ENCODE measurements at regions not wholly inside any gene's neighbourhood (a gene's known extent, or its start where the extent isn't known, plus 50 kb on each side); places are given as distances from the start of the nearest gene placed in this dataset.

DNA sequence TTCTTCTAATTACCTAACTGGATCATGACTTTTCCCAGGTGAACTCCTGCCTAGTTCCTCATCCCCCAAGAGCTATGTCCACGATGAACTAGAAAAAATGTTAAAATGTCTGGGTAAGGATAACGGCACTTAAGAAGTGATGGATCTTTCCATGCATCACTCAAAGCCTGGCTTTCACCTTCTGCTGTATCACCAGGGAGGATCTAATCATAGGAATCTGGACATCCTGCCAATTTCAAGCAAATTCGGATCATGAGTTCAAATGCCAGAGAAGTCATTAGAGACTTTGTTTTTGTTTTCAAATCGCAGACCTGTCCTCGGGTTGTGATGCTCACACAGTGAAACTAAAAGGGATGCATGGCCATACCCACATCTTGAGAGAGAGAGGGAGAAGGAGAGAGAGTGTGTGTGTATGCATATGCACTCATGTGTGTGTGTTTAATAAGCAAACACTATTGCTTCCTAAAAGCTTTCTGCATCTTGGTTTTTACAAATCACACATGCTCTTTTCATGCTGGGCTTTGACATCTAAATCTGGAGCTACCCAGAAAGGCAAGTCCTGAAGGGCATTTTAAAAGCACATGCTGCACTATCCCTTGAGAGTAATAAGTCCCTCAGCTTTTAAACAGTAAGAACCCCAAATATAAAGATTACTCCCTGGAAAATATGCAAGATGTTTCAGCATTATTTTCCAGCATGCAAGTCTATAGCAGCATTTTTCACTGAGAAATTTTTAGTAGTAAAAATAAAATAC is 524.6 kb upstream of the NOX3 start:
- no peak for DNase-seq (ENCODE audit: low read depth in 3 of 3, low spot score in 2 of 3)

DNA sequence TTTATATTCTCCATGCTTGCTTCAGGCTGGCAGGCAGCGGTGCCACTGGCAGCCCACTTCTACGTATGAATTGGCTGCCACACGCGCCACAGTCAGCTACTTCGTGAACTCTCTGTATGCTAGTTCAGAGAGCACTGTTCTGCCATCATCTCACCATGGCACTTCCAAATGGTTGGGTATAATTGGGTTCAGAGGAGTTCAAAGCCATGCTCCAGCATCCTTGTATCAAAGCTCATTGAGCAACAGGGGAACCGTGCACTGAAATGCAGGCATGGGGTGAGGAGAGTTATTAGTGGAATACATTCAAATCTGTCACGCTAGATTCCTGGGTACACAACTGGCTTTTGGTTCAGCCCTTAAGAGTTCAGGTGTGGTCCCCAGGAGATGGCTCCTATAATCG is 519.9 kb upstream of the NOX3 start:
- no peak for DNase-seq (ENCODE audit: low read depth in 3 of 3, low spot score in 2 of 3)

GRCh38 chr6:155974811-155975323 is 519.2 kb upstream of the NOX3 start:
- peak; percentile 41 to 60 (median 44) for DNase-seq (ENCODE audit: low read depth in 3 of 3, low spot score in 2 of 3)

- no peak for DNase-seq (ENCODE audit: low read depth in 3 of 3, low spot score in 2 of 3)
Observed at GRCh38 chr6:155974359-155974758, 518.7 kb upstream of the NOX3 start.

DNA sequence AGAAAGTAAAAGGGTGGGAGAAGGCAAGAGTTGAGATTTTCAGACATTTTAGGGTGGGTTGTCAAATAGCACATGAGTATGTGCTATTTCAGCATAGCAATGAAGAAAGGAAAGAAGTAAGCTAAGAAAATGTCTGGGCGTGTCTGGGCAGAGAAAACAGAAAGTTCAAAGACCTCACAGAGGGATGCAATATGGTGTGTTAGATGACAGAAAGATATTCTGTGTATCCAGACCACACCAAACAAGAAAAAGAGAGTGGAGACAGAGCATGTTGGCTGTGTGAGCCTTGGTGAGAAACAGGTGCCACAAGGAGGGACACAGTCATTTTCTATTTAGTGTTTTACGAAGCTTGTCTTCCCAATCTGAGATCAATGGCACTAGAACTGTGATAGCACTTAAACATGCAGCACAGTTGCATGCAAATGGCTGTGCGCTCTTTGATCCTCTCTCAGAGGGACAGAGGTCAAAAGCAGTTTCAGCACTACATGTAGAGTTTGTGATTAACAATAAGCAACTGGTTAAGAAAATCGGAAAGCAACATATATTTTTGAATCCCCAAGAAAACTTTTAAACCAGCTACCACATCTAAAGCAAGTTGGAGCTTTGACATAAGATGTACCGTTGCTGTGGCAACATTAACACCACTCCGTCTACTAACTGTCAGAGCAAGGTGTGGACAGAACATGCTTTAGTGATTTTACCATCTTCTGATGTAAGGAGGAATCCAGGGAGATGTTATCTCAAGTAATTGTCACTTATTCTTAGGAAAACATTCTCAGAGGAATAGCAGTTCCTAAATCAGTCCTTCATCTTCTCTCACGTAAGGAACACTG is 515.5 kb upstream of the NOX3 start:
- no peak for DNase-seq (ENCODE audit: low read depth in 3 of 3, low spot score in 2 of 3)

DNA sequence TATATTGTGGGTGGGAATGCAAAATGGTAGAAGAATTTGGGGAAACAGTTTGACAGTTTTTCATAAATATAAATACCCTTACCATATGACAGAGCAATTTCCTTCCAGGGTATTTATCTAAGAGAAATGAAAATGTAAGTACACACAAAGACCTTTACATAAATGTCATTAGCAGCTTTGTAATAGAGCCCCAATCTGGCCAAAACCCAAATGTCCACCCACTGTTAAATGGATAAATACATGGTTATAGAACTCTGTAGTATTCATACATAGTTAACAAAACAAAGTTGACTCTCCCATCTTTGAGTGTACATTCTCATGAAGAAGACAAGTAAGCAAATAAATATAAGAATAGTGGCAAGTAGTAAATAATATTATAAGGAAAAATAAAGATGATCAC is 514.8 kb upstream of the NOX3 start:
- no peak for DNase-seq (ENCODE audit: low read depth in 3 of 3, low spot score in 2 of 3)

DNA sequence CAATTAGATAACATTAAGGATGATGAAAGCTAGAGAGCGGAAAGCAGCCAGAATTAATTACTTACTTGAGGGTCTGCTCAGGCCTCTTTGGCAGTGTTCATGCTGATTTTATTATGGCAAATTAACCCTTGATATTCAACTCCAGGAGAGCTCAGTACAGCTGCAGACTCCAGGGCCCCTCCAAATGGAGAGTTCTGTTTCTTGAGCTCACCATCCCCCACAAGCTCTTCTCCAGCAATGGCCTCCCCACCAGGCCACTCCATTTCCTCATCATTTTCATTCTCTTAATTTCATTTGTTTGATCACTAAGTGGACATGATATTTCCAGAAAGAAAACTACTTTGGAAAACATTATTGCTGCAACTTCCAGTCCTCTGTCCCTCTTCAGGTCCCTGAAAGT is 513.3 kb upstream of the NOX3 start:
- DNase-seq (ENCODE audit: low read depth in 3 of 3, low spot score in 2 of 3): no peak

DNA sequence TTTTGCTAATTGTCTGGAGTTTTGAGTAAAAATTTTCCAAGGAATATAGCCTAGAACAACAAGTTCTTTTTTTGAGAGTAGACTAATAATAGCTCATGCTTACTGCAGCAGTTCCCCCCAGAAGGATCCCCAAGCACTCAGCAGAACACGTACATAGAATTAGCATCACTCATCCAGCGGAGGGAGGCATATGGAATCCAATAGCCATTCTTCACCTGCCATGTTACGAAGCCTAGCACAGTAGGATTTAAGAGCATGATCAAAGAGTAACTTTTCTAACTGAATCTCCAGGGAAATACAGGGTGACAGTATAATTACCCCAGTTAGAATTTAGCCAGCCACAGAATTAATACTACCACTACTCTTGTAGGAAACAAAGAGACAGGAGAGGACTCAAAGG is 511.7 kb upstream of the NOX3 start:
- no peak for DNase-seq (ENCODE audit: low read depth in 3 of 3, low spot score in 2 of 3)

DNA sequence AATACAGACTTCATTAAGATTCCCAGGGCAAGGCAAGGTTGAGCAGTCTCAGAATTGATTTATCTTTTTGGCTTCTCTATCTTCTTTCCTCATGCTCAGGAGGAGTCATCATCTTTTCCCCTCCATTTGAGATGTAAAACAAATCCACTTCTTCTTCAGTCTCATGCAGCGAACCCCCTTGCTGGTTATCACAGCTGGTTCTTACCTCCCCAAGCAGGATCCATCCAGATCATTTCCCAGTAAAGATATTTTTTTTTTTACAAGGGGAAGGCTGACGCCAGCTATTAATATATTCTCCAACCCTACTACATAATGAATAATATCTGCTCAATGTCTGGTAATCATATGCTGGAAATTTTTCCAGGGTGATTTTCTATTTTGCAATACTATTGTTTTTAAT is 508.9 kb upstream of the NOX3 start:
- no peak for DNase-seq (ENCODE audit: low read depth in 3 of 3, low spot score in 2 of 3)

GRCh38 chr6:155962276-155962675 is 506.6 kb upstream of the NOX3 start:
- DNase-seq (ENCODE audit: low read depth in 3 of 3, low spot score in 2 of 3): no peak

GRCh38 chr6:155959898-155960495 is 504.4 kb upstream of the NOX3 start:
- no peak for DNase-seq (ENCODE audit: low read depth in 3 of 3, low spot score in 2 of 3)

DNA sequence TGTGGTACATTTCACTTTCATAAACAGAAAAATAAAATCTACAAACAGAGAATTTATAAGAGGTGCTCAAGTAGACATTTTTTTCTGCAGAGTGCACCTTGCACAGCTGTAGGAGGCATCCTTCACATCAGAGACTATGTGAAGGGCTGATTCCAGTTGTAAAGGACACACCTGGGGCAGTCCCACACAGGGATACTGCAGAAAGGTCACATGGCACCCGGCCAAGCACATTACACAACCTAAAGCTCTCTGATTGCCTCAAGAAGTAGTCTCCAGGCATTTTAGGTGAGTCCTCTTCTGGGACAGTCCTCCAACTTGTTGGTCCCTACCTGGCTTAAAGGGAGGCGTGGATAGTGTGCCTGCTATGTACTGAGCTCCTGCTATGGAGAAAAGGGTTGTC is 502.9 kb upstream of the NOX3 start:
- no peak for DNase-seq (ENCODE audit: low read depth in 3 of 3, low spot score in 2 of 3)

DNA sequence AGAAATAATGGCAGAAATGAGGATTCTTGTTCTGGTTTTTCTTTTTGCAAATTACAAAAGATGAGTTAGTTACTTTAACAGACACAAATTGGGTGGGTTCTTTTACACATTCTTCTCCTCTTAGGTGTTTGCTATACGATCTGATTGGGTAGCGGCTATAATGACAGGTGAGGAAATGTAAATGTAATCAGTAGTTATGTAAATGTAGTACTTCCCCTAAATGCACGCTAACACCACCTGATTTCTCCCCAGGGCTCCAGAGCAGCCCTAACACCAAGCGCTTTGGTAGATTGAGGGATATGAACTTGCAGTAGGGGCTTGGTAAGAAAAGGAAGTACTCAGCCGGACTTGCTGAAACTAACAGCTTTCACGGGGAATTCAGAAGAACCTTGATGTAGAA is 499.4 kb upstream of the NOX3 start:
- DNase-seq (ENCODE audit: low read depth in 3 of 3, low spot score in 2 of 3): no peak

- no peak for DNase-seq (ENCODE audit: low read depth in 3 of 3, low spot score in 2 of 3)
Observed at GRCh38 chr6:155954149-155954548, 498.5 kb upstream of the NOX3 start.

- no peak for DNase-seq (ENCODE audit: low read depth in 3 of 3, low spot score in 2 of 3)
Observed at GRCh38 chr6:155949256-155949655, 493.6 kb upstream of the NOX3 start.

GRCh38 chr6:155946860-155947259 is 491.2 kb upstream of the NOX3 start:
- DNase-seq (ENCODE audit: low read depth in 3 of 3, low spot score in 2 of 3): no peak

GRCh38 chr6:155943635-155944034 is 488.0 kb upstream of the NOX3 start:
- no peak for DNase-seq (ENCODE audit: low read depth in 3 of 3, low spot score in 2 of 3)

- peak in 1 of 3 donors; percentile 12 for DNase-seq (ENCODE audit: low read depth in 3 of 3, low spot score in 2 of 3)
Observed at GRCh38 chr6:155939253-155939652, 483.6 kb upstream of the NOX3 start.

GRCh38 chr6:155936551-155936950 is 480.9 kb upstream of the NOX3 start:
- no peak for DNase-seq (ENCODE audit: low read depth in 3 of 3, low spot score in 2 of 3)

GRCh38 chr6:155936127-155936526 is 480.5 kb upstream of the NOX3 start:
- no peak for DNase-seq (ENCODE audit: low read depth in 3 of 3, low spot score in 2 of 3)

DNA sequence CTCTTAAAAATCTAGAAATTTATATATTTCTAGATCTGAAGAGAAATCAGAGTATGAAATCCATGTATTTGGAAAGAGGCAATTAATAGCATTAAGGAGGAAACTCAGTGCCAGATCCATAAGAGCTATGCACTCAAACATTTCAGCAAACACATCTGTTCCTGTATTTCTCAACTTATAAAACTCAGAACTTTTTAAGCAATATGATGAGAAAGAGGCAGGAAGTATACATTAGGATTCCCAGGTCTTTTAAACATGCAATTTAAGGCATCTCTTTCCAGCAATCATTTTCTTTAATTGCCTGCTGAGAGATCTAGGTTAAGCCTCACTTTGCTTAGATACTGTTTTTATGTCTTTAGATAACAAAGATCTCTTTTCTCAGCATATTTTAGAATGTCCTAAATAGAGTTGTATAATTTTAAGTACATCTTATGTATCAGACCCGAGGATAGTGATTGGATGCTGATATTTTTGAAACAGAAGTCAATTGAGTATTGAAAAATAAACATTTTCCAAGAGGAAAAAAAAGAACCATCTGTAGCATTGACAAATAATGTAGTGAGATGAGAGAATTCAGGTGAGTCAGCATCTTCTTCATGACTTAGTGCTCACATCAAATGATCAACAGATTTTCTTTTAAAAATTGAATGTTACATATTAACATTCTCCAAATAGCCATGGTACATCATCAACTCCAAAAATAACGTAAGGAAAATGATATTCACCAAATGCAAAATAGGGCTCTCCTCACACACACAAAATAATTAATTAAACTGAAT is 461.4 kb upstream of the NOX3 start:
- DNase-seq (ENCODE audit: low read depth in 3 of 3, low spot score in 2 of 3): no peak
